ENCODE measurements at regions not wholly inside any gene's neighbourhood (a gene's known extent, or its start where the extent isn't known, plus 50 kb on each side); places are given as distances from the start of the nearest gene placed in this dataset.

GRCh38 chr6:71527886-71528285, 239.3 kb downstream of the OGFRL1 start:
- TF ChIP-seq CTCF (conservative IDR thresholded peaks at IDR 0.05; ENCODE audit: low read length) (no peak), EZH2phosphoT487 (IDR thresholded peaks at IDR 0.05; ENCODE audit: borderline replicate concordance) (no peak)

Data from Loucy (cell line).